ENCODE measurements at regions not wholly inside any gene's neighbourhood (a gene's known extent, or its start where the extent isn't known, plus 50 kb on each side); places are given as distances from the start of the nearest gene placed in this dataset.

DNA sequence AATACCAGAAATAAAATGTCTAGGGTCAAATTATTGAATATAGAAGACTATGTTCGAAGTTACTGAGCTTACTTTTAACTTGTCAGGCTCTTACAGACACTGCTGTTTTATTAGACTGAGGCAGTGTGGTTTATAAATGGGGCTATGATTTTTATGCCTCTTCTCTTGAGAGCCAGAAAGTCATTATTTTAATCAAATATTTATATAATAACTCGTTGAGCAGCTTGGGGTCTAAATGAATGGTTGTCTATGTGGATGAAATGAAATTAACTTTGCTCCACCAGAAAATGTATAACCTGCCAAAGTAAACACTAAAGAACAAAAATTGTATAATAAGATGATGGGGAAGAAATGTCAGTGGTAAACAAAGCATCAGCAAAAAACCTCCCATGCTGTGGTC is 175.6 kb upstream of the THSD7A start:
- TF ChIP-seq, protein P1, sequence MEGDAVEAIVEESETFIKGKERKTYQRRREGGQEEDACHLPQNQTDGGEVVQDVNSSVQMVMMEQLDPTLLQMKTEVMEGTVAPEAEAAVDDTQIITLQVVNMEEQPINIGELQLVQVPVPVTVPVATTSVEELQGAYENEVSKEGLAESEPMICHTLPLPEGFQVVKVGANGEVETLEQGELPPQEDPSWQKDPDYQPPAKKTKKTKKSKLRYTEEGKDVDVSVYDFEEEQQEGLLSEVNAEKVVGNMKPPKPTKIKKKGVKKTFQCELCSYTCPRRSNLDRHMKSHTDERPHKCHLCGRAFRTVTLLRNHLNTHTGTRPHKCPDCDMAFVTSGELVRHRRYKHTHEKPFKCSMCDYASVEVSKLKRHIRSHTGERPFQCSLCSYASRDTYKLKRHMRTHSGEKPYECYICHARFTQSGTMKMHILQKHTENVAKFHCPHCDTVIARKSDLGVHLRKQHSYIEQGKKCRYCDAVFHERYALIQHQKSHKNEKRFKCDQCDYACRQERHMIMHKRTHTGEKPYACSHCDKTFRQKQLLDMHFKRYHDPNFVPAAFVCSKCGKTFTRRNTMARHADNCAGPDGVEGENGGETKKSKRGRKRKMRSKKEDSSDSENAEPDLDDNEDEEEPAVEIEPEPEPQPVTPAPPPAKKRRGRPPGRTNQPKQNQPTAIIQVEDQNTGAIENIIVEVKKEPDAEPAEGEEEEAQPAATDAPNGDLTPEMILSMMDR (conservative IDR thresholded peaks at IDR 0.05 in 1 of 2, IDR thresholded peaks at IDR 0.05 in 1 of 2; ENCODE audit: extremely low read depth in 1 of 2, insufficient read depth in 1 of 2, low read depth in 1 of 2, low read length in 2 of 2), result no peak
- TF ChIP-seq EZH2 (IDR thresholded peaks at IDR 0.05; ENCODE audit: borderline replicate concordance, low read length), result no peak
